Neural progenitor cell (in vitro differentiated cells): ENCODE measurements at regions not wholly inside any gene's neighbourhood (a gene's known extent, or its start where the extent isn't known, plus 50 kb on each side); places are given as distances from the start of the nearest gene placed in this dataset.
"Not testable (repeated sequence)": the region's sequence is repeated elsewhere in the genome, so short reads cannot be mapped to it uniquely, and the experiment has no call there.

Experiments used
- DNase-seq: peaks from one replicate; pipeline ENCODE4 v3.0.0-alpha.2; 2016; ENCODE audit warnings: low spot score
- H2AFZ ChIP-seq: fragments of 200-600 bp; sonication (generic); replicated peaks from 2 replicates; pipeline ENCODE4 v1.6.1; 2016; ENCODE audit warnings: antibody characterized with exemption
- H3F3A ChIP-seq: fragments of 200-600 bp; sonication (generic); 2 replicates; pipeline ENCODE4 v1.6.1; 2016; ENCODE audit warnings: antibody characterized with exemption, low read depth
- H3K27ac ChIP-seq: fragments of 200-600 bp; sonication (generic); 2 replicates; pipeline ENCODE4 v1.5.1; 2016; ENCODE audit warnings: mild to moderate bottlenecking
- H3K27me3 ChIP-seq: fragments of 200-600 bp; sonication (generic); 2 replicates; pipeline ENCODE4 v1.6.1; 2016; ENCODE audit warnings: mild to moderate bottlenecking, moderate library complexity
- H3K36me3 ChIP-seq: fragments of 200-600 bp; sonication (generic); 2 replicates; pipeline ENCODE4 v1.5.1; 2016
- H3K4me1 ChIP-seq: fragments of 200-600 bp; sonication (generic); 2 replicates; pipeline ENCODE4 v1.6.1; 2016; ENCODE audit warnings: mixed run types
- H3K4me2 ChIP-seq: fragments of 200-600 bp; sonication (generic); 2 replicates; pipeline ENCODE4 v1.6.1; 2016
- H3K4me3 ChIP-seq: fragments of 200-600 bp; sonication (generic); 2 replicates; pipeline ENCODE4 v1.5.1; 2016
- H3K79me2 ChIP-seq: fragments of 200-600 bp; sonication (generic); 2 replicates; pipeline ENCODE4 v1.6.1; 2016; ENCODE audit warnings: low read depth
- H3K9ac ChIP-seq: fragments of 200-600 bp; sonication (generic); 2 replicates; pipeline ENCODE4 v1.6.1; 2016
- H3K9me3 ChIP-seq: fragments of 200-600 bp; sonication (generic); 2 replicates; pipeline ENCODE4 v1.5.1; 2016; ENCODE audit warnings: low read depth
- H4K20me1 ChIP-seq: fragments of 200-600 bp; sonication (generic); 2 replicates; pipeline ENCODE4 v1.6.1; 2016; ENCODE audit warnings: low read depth
- H3K27ac Mint-ChIP-seq: 3 replicates; pipeline ENCODE4 v1.8.0; 2021; ENCODE audit warnings: mixed read lengths
- H3K27me3 Mint-ChIP-seq: 2 replicates; pipeline ENCODE4 v1.8.0; 2022; ENCODE audit warnings: low read depth, mild to moderate bottlenecking, inconsistent platforms, moderate library complexity, mixed read lengths; ENCODE audit not compliant: insufficient read depth
- H3K36me3 Mint-ChIP-seq: 3 replicates; pipeline ENCODE4 v1.8.0; 2021; ENCODE audit warnings: mixed read lengths
- H3K4me1 Mint-ChIP-seq: 3 replicates; pipeline ENCODE4 v1.8.0; 2021; ENCODE audit warnings: mixed read lengths
- H3K4me3 Mint-ChIP-seq: 3 replicates; pipeline ENCODE4 v1.8.0; 2021; ENCODE audit warnings: mild to moderate bottlenecking, moderate library complexity, mixed read lengths
- H3K9me3 Mint-ChIP-seq: 3 replicates; pipeline ENCODE4 v1.8.0; 2020; ENCODE audit warnings: mixed read lengths
- CTCF ChIP-seq: fragments of 200-600 bp; sonication (generic); IDR thresholded peaks from 2 replicates; pipeline ENCODE4 v1.5.1; 2017; ENCODE audit warnings: antibody characterized with exemption, mild to moderate bottlenecking
- EZH2 ChIP-seq: fragments of 200-600 bp; sonication (generic); IDR thresholded peaks from 2 replicates; pipeline ENCODE4 v1.6.1; 2017; ENCODE audit warnings: antibody characterized with exemption, mild to moderate bottlenecking, moderate library complexity
- EZH2phosphoT487 ChIP-seq: fragments of 200-600 bp; sonication (generic); IDR thresholded peaks from 2 replicates; pipeline ENCODE4 v1.6.1; 2017; ENCODE audit warnings: antibody characterized with exemption

- H3K27me3 Mint-ChIP-seq = no peaks in the 10 kb centered on the region
Observed at GRCh38 chr7:106344861-106345260, 60.1 kb upstream of the NAMPT start.

GRCh38 chr7:106344211-106344610 lies 59.4 kb upstream of the NAMPT start:
- Histone ChIP-seq H3K9me3 (peaks cover 7% of the 10 kb centered on the region), H3K36me3 (no peaks in the 10 kb centered on the region), H2AFZ (no peak overlapping the region), H3K4me1 (no peaks in the 10 kb centered on the region), H4K20me1 (no peaks in the 10 kb centered on the region), H3K27me3 (no peaks in the 10 kb centered on the region), H3K4me3 (no peak overlapping the region), H3K79me2 (no peaks in the 10 kb centered on the region), H3F3A (no peaks in the 10 kb centered on the region), H3K9ac (no peak overlapping the region), H3K27ac (no peak overlapping the region), H3K4me2 (no peak overlapping the region)
- no peak overlapping the region for H3K27ac Mint-ChIP-seq
- DNase-seq = no peak
- no peaks in the 10 kb centered on the region for H3K27me3 Mint-ChIP-seq
- no peak overlapping the region for H3K4me3 Mint-ChIP-seq
- TF ChIP-seq EZH2phosphoT487 = no peak
- no peak for TF ChIP-seq CTCF
- no peak for TF ChIP-seq EZH2
- no peaks in the 10 kb centered on the region for H3K4me1 Mint-ChIP-seq
- peaks cover 10% of the 10 kb centered on the region for H3K9me3 Mint-ChIP-seq
- H3K36me3 Mint-ChIP-seq = no peaks in the 10 kb centered on the region

More at GRCh38 chr7:106344861-106345260, 60.1 kb upstream of the NAMPT start:
- Mint-ChIP-seq H3K36me3 (no peaks in the 10 kb centered on the region), H3K4me1 (no peaks in the 10 kb centered on the region), H3K27ac (no peak overlapping the region), H3K4me3 (no peak overlapping the region), H3K9me3 (peaks cover 10% of the 10 kb centered on the region)
- Histone ChIP-seq H2AFZ (no peak overlapping the region), H4K20me1 (no peaks in the 10 kb centered on the region), H3K4me3 (no peak overlapping the region), H3K9ac (no peak overlapping the region), H3K79me2 (no peaks in the 10 kb centered on the region), H3K4me2 (no peak overlapping the region), H3K27me3 (no peaks in the 10 kb centered on the region), H3K27ac (no peak overlapping the region), H3K9me3 (peaks cover 7% of the 10 kb centered on the region), H3F3A (no peaks in the 10 kb centered on the region), H3K36me3 (no peaks in the 10 kb centered on the region), H3K4me1 (no peaks in the 10 kb centered on the region)
- DNase-seq = no peak
- no peak for TF ChIP-seq CTCF
- no peak for TF ChIP-seq EZH2phosphoT487
- no peak for TF ChIP-seq EZH2

GRCh38 chr7:106342049-106342448 lies 57.3 kb upstream of the NAMPT start:
- peaks cover 11% of the 10 kb centered on the region for H3K9me3 ChIP-seq
- not testable (repeated sequence) for H3K4me3 Mint-ChIP-seq, H3F3A ChIP-seq, H3K4me2 ChIP-seq, H3K36me3 Mint-ChIP-seq, DNase-seq, H3K4me3 ChIP-seq, H3K79me2 ChIP-seq, H3K36me3 ChIP-seq, H3K27ac ChIP-seq, H3K27ac Mint-ChIP-seq, H3K27me3 ChIP-seq, H3K9me3 Mint-ChIP-seq, H3K4me1 ChIP-seq, H3K9ac ChIP-seq, H3K27me3 Mint-ChIP-seq, H2AFZ ChIP-seq, H3K4me1 Mint-ChIP-seq, H4K20me1 ChIP-seq

GRCh38 chr7:106340247-106340596 lies 55.4 kb upstream of the NAMPT start:
- H3K36me3 Mint-ChIP-seq = not testable (repeated sequence)

More at GRCh38 chr7:106340247-106340596, 55.4 kb upstream of the NAMPT start:
- not testable (repeated sequence) for H3F3A ChIP-seq, H3K27ac Mint-ChIP-seq, H3K27me3 ChIP-seq, DNase-seq, H4K20me1 ChIP-seq, H3K4me3 Mint-ChIP-seq, H3K4me1 Mint-ChIP-seq, H3K4me3 ChIP-seq, H3K4me1 ChIP-seq, H3K79me2 ChIP-seq, H3K4me2 ChIP-seq, H2AFZ ChIP-seq, H3K27me3 Mint-ChIP-seq, H3K9me3 Mint-ChIP-seq, H3K9ac ChIP-seq, H3K27ac ChIP-seq, H3K36me3 ChIP-seq
- H3K9me3 ChIP-seq = peaks cover 12% of the 10 kb centered on the region
